K562 (cell line): ENCODE measurements at regions not wholly inside any gene's neighbourhood (a gene's known extent, or its start where the extent isn't known, plus 50 kb on each side); places are given as distances from the start of the nearest gene placed in this dataset.

ENCODE experiments used
- ATAC-seq: fragments of 200-7000 bp; cut with Tn5 transposase; 3 replicates; pipeline ENCODE4 v1.9.1; 2020; ENCODE audit warnings: moderate library complexity
- BruUV-seq: library from RNA; stranded (reverse); fragments of 400-500 nt; replicated peaks from 2 replicates; lab custom pipeline; 2021; lab: Mats Ljungman, UMichigan
- CTCF ChIA-PET: fragments of 300-600 bp; formaldehyde crosslinking; extraction: SDS; loops from one replicate; lab custom pipeline; 2021; ENCODE audit warnings: low intra/inter-chr PET ratio; lab: Yijun Ruan, JAX
- POLR2A ChIA-PET: fragments of 300-600, 350-650 bp; sonication (Branson Sonifier 250); formaldehyde crosslinking; extraction: SDS; loops from one replicate; lab custom pipeline; 2021; ENCODE audit warnings: antibody characterized with exemption, inconsistent platforms; lab: Yijun Ruan, JAX
- DNase-seq, 4 experiments: peaks; one replicate each; pipeline versions ENCODE4 v3.0.0 to v3.0.0-alpha.2; 2011 to 2018; ENCODE audit warnings: low spot score in 3 of 4, mixed read lengths in 3 of 4; ENCODE audit errors: extremely low read depth in 1 of 4
- FAIRE-seq: peaks from 2 replicates; lab custom pipeline; 2011; peaks lifted over from hg19 to GRCh38; lab: Jason Lieb, UNC
- H2AFZ ChIP-seq: 2 replicates; pipeline ENCODE4 v1.6.0; 2011; ENCODE audit warnings: low read depth, low read length, control low read depth, inconsistent platforms
- H3K27ac ChIP-seq: fragments of 200-600 bp; 3 replicates; pipeline ENCODE4 v1.8.0; 2011; ENCODE audit warnings: low read depth, mild to moderate bottlenecking, control low read depth, inconsistent platforms, low read length, moderate library complexity, mixed read lengths; ENCODE audit errors: extremely low read depth
- H3K27me3 ChIP-seq, 2 experiments: fragments of 300-600 bp in 1 of 2; 2 replicates in 1 of 2; 3 replicates in 1 of 2; pipeline versions ENCODE4 v1.6.0 to v1.8.0; 2011; ENCODE audit warnings: inconsistent platforms in 2 of 2, low read length in 2 of 2, mild to moderate bottlenecking in 1 of 2, mixed read lengths in 1 of 2, moderate library complexity in 1 of 2; ENCODE audit not compliant: control insufficient read depth in 2 of 2, insufficient read depth in 2 of 2
- H3K36me3 ChIP-seq: fragments of 300-600 bp; 3 replicates; pipeline ENCODE4 v1.8.0; 2011; ENCODE audit warnings: mild to moderate bottlenecking, low read length, inconsistent platforms; ENCODE audit not compliant: control insufficient read depth, insufficient read depth
- H3K4me1 ChIP-seq, 2 experiments: fragments of 200-600 bp in 1 of 2; replicated peaks in 1 of 2; 2 replicates in 1 of 2; 3 replicates in 1 of 2; pipeline versions ENCODE4 v1.5.1 to v1.8.0; 2011; ENCODE audit warnings: inconsistent platforms in 2 of 2, low read length in 2 of 2, mild to moderate bottlenecking in 1 of 2, mixed read lengths in 1 of 2, moderate library complexity in 1 of 2; ENCODE audit not compliant: control insufficient read depth in 2 of 2, insufficient read depth in 2 of 2
- H3K4me2 ChIP-seq: 2 replicates; pipeline ENCODE4 v1.6.1; 2011; ENCODE audit warnings: low read length, control low read depth, inconsistent platforms, mixed read lengths; ENCODE audit not compliant: insufficient read depth
- H3K4me3 ChIP-seq: fragments of 200-600 bp; sonication (generic), shearing (Covaris generic); 2 replicates; pipeline ENCODE4 v1.5.1; 2016; ENCODE audit warnings: control low read depth, inconsistent platforms
- H3K79me2 ChIP-seq: fragments of 200-600 bp; 3 replicates; pipeline ENCODE4 v1.8.0; 2011; ENCODE audit warnings: low read length, inconsistent platforms; ENCODE audit not compliant: control insufficient read depth, insufficient read depth
- H3K9ac ChIP-seq, 2 experiments: 2 replicates each; pipeline versions ENCODE4 v1.6.0 to v1.6.1; 2011; ENCODE audit warnings: low read depth in 2 of 2, low read length in 2 of 2, control low read depth in 1 of 2, inconsistent platforms in 1 of 2, mild to moderate bottlenecking in 1 of 2, mixed read lengths in 1 of 2; ENCODE audit not compliant: insufficient read depth in 1 of 2
- H3K9me1 ChIP-seq: one replicate; pipeline ENCODE4 v1.6.0; 2011; ENCODE audit warnings: inconsistent platforms, mild to moderate bottlenecking, low read length, moderate library complexity; ENCODE audit not compliant: control insufficient read depth, insufficient read depth
- H3K9me3 ChIP-seq: replicated peaks from 2 replicates; pipeline ENCODE4 v1.5.1; 2011; ENCODE audit warnings: low read depth, low read length, inconsistent platforms; ENCODE audit not compliant: control insufficient read depth, insufficient read depth
- H4K20me1 ChIP-seq: replicated peaks from 2 replicates; pipeline ENCODE4 v1.6.1; 2011; ENCODE audit warnings: low read length, inconsistent platforms, mixed read lengths; ENCODE audit not compliant: control insufficient read depth, insufficient read depth
- ADNP ChIP-seq: fragments of 200-800 bp; sonication (Bioruptor generic); IDR thresholded peaks from 2 replicates; pipeline ENCODE4 v1.6.1; 2016; ENCODE audit warnings: missing genetic modification characterization, missing compliant biosample characterization
- ARID2 ChIP-seq: fragments of 450-650 bp; IDR thresholded peaks from 2 replicates; pipeline ENCODE4 v1.6.1; 2017; ENCODE audit warnings: antibody characterized with exemption, mild to moderate bottlenecking
- BCOR ChIP-seq: fragments of 450-650 bp; IDR thresholded peaks from 2 replicates; pipeline ENCODE4 v1.6.1; 2016
- BHLHE40 ChIP-seq: IDR thresholded peaks from 2 replicates; pipeline ENCODE4 v1.6.1; 2011; ENCODE audit warnings: low read length, improper control_type of control experiment
- CBX1 ChIP-seq: sonication (generic); IDR thresholded peaks from 2 replicates; pipeline ENCODE4 v1.6.1; 2016; ENCODE audit warnings: antibody characterized with exemption, low read depth, mild to moderate bottlenecking
- MED1 ChIP-seq: sonication (generic); formaldehyde crosslinking; IDR thresholded peaks from 2 replicates; pipeline ENCODE4 v1.8.1; 2023; ENCODE audit warnings: missing genetic modification reagents, borderline replicate concordance
- NFATC3 ChIP-seq: fragments of 450-650 bp; IDR thresholded peaks from 2 replicates; pipeline ENCODE4 v1.6.1; 2017; ENCODE audit warnings: mild to moderate bottlenecking
- POLR3G ChIP-seq: IDR thresholded peaks from 2 replicates; pipeline ENCODE4 v1.6.1; 2011; ENCODE audit not compliant: insufficient read length, insufficient replicate concordance; ENCODE audit errors: extremely low read depth
- RBM39 ChIP-seq: fragments of 200-400 bp; formaldehyde crosslinking; optimal IDR thresholded peaks from 2 replicates; pipeline ENCODE3; 2018; ENCODE audit warnings: low read depth, low read length
- RFX1 ChIP-seq: fragments of 450-650 bp; IDR thresholded peaks from 2 replicates; pipeline ENCODE4 v1.6.1; 2016; ENCODE audit warnings: mild to moderate bottlenecking, moderate library complexity
- SLC30A9 ChIP-seq: fragments of 250-450 bp; sonication (Bioruptor Pico); IDR thresholded peaks from 2 replicates; pipeline ENCODE4 v1.8.0; 2022; ENCODE audit warnings: mild to moderate bottlenecking, moderate library complexity
- STAG1 ChIP-seq: sonication (generic); formaldehyde crosslinking; IDR thresholded peaks from 2 replicates; pipeline ENCODE4 v1.5.0; 2020; ENCODE audit warnings: missing genetic modification reagents, borderline replicate concordance
- TFAM ChIP-seq: fragments of 250-450 bp; sonication (Bioruptor Pico); conservative IDR thresholded peaks from 2 replicates; pipeline ENCODE4 v1.5.0; 2021; ENCODE audit warnings: mild to moderate bottlenecking, moderate library complexity
- ZNF431 ChIP-seq: sonication (generic); formaldehyde crosslinking; IDR thresholded peaks from 2 replicates; pipeline ENCODE4 v1.8.0; 2022; ENCODE audit warnings: mild to moderate bottlenecking, missing genetic modification reagents
- ZNF766 ChIP-seq: fragments of 200-800 bp; sonication (Bioruptor generic); conservative IDR thresholded peaks from 2 replicates; pipeline ENCODE4 v1.6.1; 2016; ENCODE audit warnings: missing genetic modification characterization, missing compliant biosample characterization
- ZNF79 ChIP-seq: fragments of 250-450 bp; sonication (Bioruptor Pico); IDR thresholded peaks from 2 replicates; pipeline ENCODE4 v1.4.0; 2020; ENCODE audit warnings: low read depth, mild to moderate bottlenecking, moderate library complexity
- WGBS: fragments of 100-300 bp; shearing (Covaris generic); methylation state at CpG from one replicate; pipeline ENCODE4 v1.1.6; 2016; ENCODE audit warnings: low coverage, mixed read lengths; ENCODE audit not compliant: insufficient coverage; ENCODE audit errors: missing lambda C conversion rate; 5-methylcytosine and 5-hydroxymethylcytosine counted together
- in situ Hi-C: fragments of 300-500 bp; cut with MboI; formaldehyde crosslinking; loops from 4 replicates; pipeline ENCODE4 v1.15.0; 2018; ENCODE audit warnings: inconsistent platforms, mixed read lengths
- intact Hi-C: fragments of 100-400 bp; cut with micrococcal nuclease; formaldehyde crosslinking; loops from 2 replicates; pipeline ENCODE4 v1.14.2; 2022

GRCh38 chr2:38438883-38439612 is 62.0 kb upstream of the ATL2 start:
- WGBS: 3% methylated on average over 2 of the region's 2 CpGs
- ATAC-seq (no peak), DNase-seq (no peak), FAIRE-seq (no peak)
- Histone ChIP-seq H4K20me1 (no peaks in the 10 kb centered on the region; the same call in 1 of the 2 replicates), H2AFZ (no peak overlapping the region), H3K36me3 (no peaks in the 10 kb centered on the region), H3K9me1 (no peaks in the 10 kb centered on the region), H3K9ac (no peak overlapping the region), H3K4me1 (peaks cover 0 to 12% of the 10 kb centered on the region in 2 experiments; a peak in 4 of 5 replicates), H3K79me2 (no peaks in the 10 kb centered on the region), H3K27ac (no peak overlapping the region), H3K27me3 (peaks cover 18 to 22% of the 10 kb centered on the region in 2 experiments; a peak in 4 of 5 replicates), H3K4me2 (no peak overlapping the region), H3K4me3 (no peak overlapping the region), H3K9me3 (no peaks in the 10 kb centered on the region)
- TF ChIP-seq ZNF431 (CRISPR knock-in tag) (no peak), RBM39 (no peak), STAG1 (no peak), ZNF79 (CRISPR knock-in tag) (no peak), MED1 (CRISPR knock-in tag) (no peak), CBX1 (no peak), NFATC3 (no peak), ADNP (tag) (no peak), BCOR (no peak), POLR3G (no peak), ARID2 (no peak), RFX1 (no peak), BHLHE40 (no peak), ZNF766 (CRISPR knock-in tag) (no peak), SLC30A9 (CRISPR knock-in tag) (no peak), TFAM (no peak)
- ChIA-PET POLR2A (interaction anchor here (0.6 to 1.0 kb wide), 2 partner anchors 22 to 1283 kb away, joined by 3 read pairs; no protein-coding TSS in a partner anchor), CTCF (no interaction called here)
- no TSS peak for BruUV-seq
- intact Hi-C loops: no loop called here
- in situ Hi-C loops: no loop called here
